ENCODE measurements at regions not wholly inside any gene's neighbourhood (a gene's known extent, or its start where the extent isn't known, plus 50 kb on each side); places are given as distances from the start of the nearest gene placed in this dataset.

GRCh38 chr5:68528821-68529273, 313.3 kb downstream of the PIK3R1 start:
- TF ChIP-seq ZFP30 (CRISPR knock-in tag; IDR thresholded peaks at IDR 0.05) (no peak), ISL1 (CRISPR knock-in tag; IDR thresholded peaks at IDR 0.05) (no peak)

Measured in SK-N-SH treated with all-trans-retinoic acid at 6 μM for 48 hours (cell line).